K562 (cell line): ENCODE measurements at regions not wholly inside any gene's neighbourhood (a gene's known extent, or its start where the extent isn't known, plus 50 kb on each side); places are given as distances from the start of the nearest gene placed in this dataset.

Experiments
- ATAC-seq: fragments of 200-7000 bp; cut with Tn5 transposase; 3 replicates; pipeline ENCODE4 v1.9.1; 2020; ENCODE audit warnings: moderate library complexity
- BruUV-seq: library from RNA; stranded (reverse); fragments of 400-500 nt; replicated peaks from 2 replicates; lab custom pipeline; 2021; lab: Mats Ljungman, UMichigan
- CTCF ChIA-PET: fragments of 300-600 bp; formaldehyde crosslinking; extraction: SDS; loops from one replicate; lab custom pipeline; 2021; ENCODE audit warnings: low intra/inter-chr PET ratio; lab: Yijun Ruan, JAX
- POLR2A ChIA-PET: fragments of 300-600, 350-650 bp; sonication (Branson Sonifier 250); formaldehyde crosslinking; extraction: SDS; loops from one replicate; lab custom pipeline; 2021; ENCODE audit warnings: antibody characterized with exemption, inconsistent platforms; lab: Yijun Ruan, JAX
- DNase-seq, 4 experiments: peaks; one replicate each; pipeline versions ENCODE4 v3.0.0 to v3.0.0-alpha.2; 2011 to 2018; ENCODE audit warnings: low spot score in 3 of 4, mixed read lengths in 3 of 4; ENCODE audit errors: extremely low read depth in 1 of 4
- FAIRE-seq: peaks from 2 replicates; lab custom pipeline; 2011; peaks lifted over from hg19 to GRCh38; lab: Jason Lieb, UNC
- H2AFZ ChIP-seq: 2 replicates; pipeline ENCODE4 v1.6.0; 2011; ENCODE audit warnings: low read depth, low read length, control low read depth, inconsistent platforms
- H3K27ac ChIP-seq: fragments of 200-600 bp; 3 replicates; pipeline ENCODE4 v1.8.0; 2011; ENCODE audit warnings: low read depth, mild to moderate bottlenecking, control low read depth, inconsistent platforms, low read length, moderate library complexity, mixed read lengths; ENCODE audit errors: extremely low read depth
- H3K27me3 ChIP-seq, 2 experiments: fragments of 300-600 bp in 1 of 2; 2 replicates in 1 of 2; 3 replicates in 1 of 2; pipeline versions ENCODE4 v1.6.0 to v1.8.0; 2011; ENCODE audit warnings: inconsistent platforms in 2 of 2, low read length in 2 of 2, mild to moderate bottlenecking in 1 of 2, mixed read lengths in 1 of 2, moderate library complexity in 1 of 2; ENCODE audit not compliant: control insufficient read depth in 2 of 2, insufficient read depth in 2 of 2
- H3K36me3 ChIP-seq: fragments of 300-600 bp; 3 replicates; pipeline ENCODE4 v1.8.0; 2011; ENCODE audit warnings: mild to moderate bottlenecking, low read length, inconsistent platforms; ENCODE audit not compliant: control insufficient read depth, insufficient read depth
- H3K4me1 ChIP-seq, 2 experiments: fragments of 200-600 bp in 1 of 2; replicated peaks in 1 of 2; 2 replicates in 1 of 2; 3 replicates in 1 of 2; pipeline versions ENCODE4 v1.5.1 to v1.8.0; 2011; ENCODE audit warnings: inconsistent platforms in 2 of 2, low read length in 2 of 2, mild to moderate bottlenecking in 1 of 2, mixed read lengths in 1 of 2, moderate library complexity in 1 of 2; ENCODE audit not compliant: control insufficient read depth in 2 of 2, insufficient read depth in 2 of 2
- H3K4me2 ChIP-seq: 2 replicates; pipeline ENCODE4 v1.6.1; 2011; ENCODE audit warnings: low read length, control low read depth, inconsistent platforms, mixed read lengths; ENCODE audit not compliant: insufficient read depth
- H3K4me3 ChIP-seq: fragments of 200-600 bp; sonication (generic), shearing (Covaris generic); 2 replicates; pipeline ENCODE4 v1.5.1; 2016; ENCODE audit warnings: control low read depth, inconsistent platforms
- H3K79me2 ChIP-seq: fragments of 200-600 bp; 3 replicates; pipeline ENCODE4 v1.8.0; 2011; ENCODE audit warnings: low read length, inconsistent platforms; ENCODE audit not compliant: control insufficient read depth, insufficient read depth
- H3K9ac ChIP-seq, 2 experiments: 2 replicates each; pipeline versions ENCODE4 v1.6.0 to v1.6.1; 2011; ENCODE audit warnings: low read depth in 2 of 2, low read length in 2 of 2, control low read depth in 1 of 2, inconsistent platforms in 1 of 2, mild to moderate bottlenecking in 1 of 2, mixed read lengths in 1 of 2; ENCODE audit not compliant: insufficient read depth in 1 of 2
- H3K9me1 ChIP-seq: one replicate; pipeline ENCODE4 v1.6.0; 2011; ENCODE audit warnings: inconsistent platforms, mild to moderate bottlenecking, low read length, moderate library complexity; ENCODE audit not compliant: control insufficient read depth, insufficient read depth
- H3K9me3 ChIP-seq: replicated peaks from 2 replicates; pipeline ENCODE4 v1.5.1; 2011; ENCODE audit warnings: low read depth, low read length, inconsistent platforms; ENCODE audit not compliant: control insufficient read depth, insufficient read depth
- H4K20me1 ChIP-seq: replicated peaks from 2 replicates; pipeline ENCODE4 v1.6.1; 2011; ENCODE audit warnings: low read length, inconsistent platforms, mixed read lengths; ENCODE audit not compliant: control insufficient read depth, insufficient read depth
- CEBPB ChIP-seq: fragments of 450-650 bp; IDR thresholded peaks from 2 replicates; pipeline ENCODE4 v1.6.1; 2016; ENCODE audit warnings: missing genetic modification characterization, missing compliant biosample characterization
- CEBPG ChIP-seq, 3 experiments: fragments of 200-800 bp in 1 of 3; sonication (Bioruptor generic) in 1 of 3; sonication (generic) in 1 of 3; formaldehyde crosslinking in 1 of 3; IDR thresholded peaks in 2 of 3; conservative IDR thresholded peaks in 1 of 3; 2 replicates each; pipeline versions ENCODE4 v1.6.1 to v1.8.0; 2016 to 2022; ENCODE audit warnings: missing compliant biosample characterization in 2 of 3, missing genetic modification characterization in 2 of 3, mild to moderate bottlenecking in 1 of 3, missing genetic modification reagents in 1 of 3
- DEAF1 ChIP-seq: fragments of 450-650 bp; formaldehyde crosslinking; IDR thresholded peaks from 2 replicates; pipeline ENCODE4 v1.4.0; 2020; ENCODE audit warnings: mild to moderate bottlenecking, moderate library complexity
- NFATC3 ChIP-seq: fragments of 450-650 bp; IDR thresholded peaks from 2 replicates; pipeline ENCODE4 v1.6.1; 2017; ENCODE audit warnings: mild to moderate bottlenecking
- NKRF ChIP-seq: fragments of 450-650 bp; IDR thresholded peaks from 2 replicates; pipeline ENCODE4 v1.6.1; 2016; ENCODE audit warnings: borderline replicate concordance
- RAD21 ChIP-seq, 2 experiments: fragments of 250-450 bp in 1 of 2; fragments of 450-650 bp in 1 of 2; sonication (Bioruptor Pico) in 1 of 2; formaldehyde crosslinking in 1 of 2; IDR thresholded peaks in 1 of 2; conservative IDR thresholded peaks in 1 of 2; 2 replicates each; pipeline versions ENCODE4 v1.4.0 to v1.8.0; 2020 to 2022; ENCODE audit warnings: mild to moderate bottlenecking in 2 of 2, moderate library complexity in 1 of 2
- SMAD4 ChIP-seq: fragments of 250-450 bp; sonication (Bioruptor Pico); conservative IDR thresholded peaks from 2 replicates; pipeline ENCODE4 v1.8.0; 2021; ENCODE audit warnings: inconsistent platforms, mild to moderate bottlenecking, moderate library complexity
- SMC3 ChIP-seq: conservative IDR thresholded peaks from 2 replicates; pipeline ENCODE4 v1.6.1; 2011; ENCODE audit warnings: low read depth, low read length, improper control_type of control experiment; ENCODE audit not compliant: insufficient read depth
- WGBS: fragments of 100-300 bp; shearing (Covaris generic); methylation state at CpG from one replicate; pipeline ENCODE4 v1.1.6; 2016; ENCODE audit warnings: low coverage, mixed read lengths; ENCODE audit not compliant: insufficient coverage; ENCODE audit errors: missing lambda C conversion rate; 5-methylcytosine and 5-hydroxymethylcytosine counted together
- in situ Hi-C: fragments of 300-500 bp; cut with MboI; formaldehyde crosslinking; loops from 4 replicates; pipeline ENCODE4 v1.15.0; 2018; ENCODE audit warnings: inconsistent platforms, mixed read lengths
- intact Hi-C: fragments of 100-400 bp; cut with micrococcal nuclease; formaldehyde crosslinking; loops from 2 replicates; pipeline ENCODE4 v1.14.2; 2022
- TF ChIP-seq, protein P1 (sequence below), 3 experiments: IDR thresholded peaks in 2 of 3; conservative IDR thresholded peaks in 1 of 3; 2 replicates each; pipeline ENCODE4 v1.5.1; 2011 to 2012; ENCODE audit warnings: low read length in 3 of 3, mild to moderate bottlenecking in 3 of 3, control low read depth in 2 of 3, improper control_type of control experiment in 1 of 3, inconsistent platforms in 1 of 3, low read depth in 1 of 3, mixed read lengths in 1 of 3, moderate library complexity in 1 of 3; ENCODE audit not compliant: insufficient read depth in 2 of 3
- TF ChIP-seq, protein P2 (sequence below), 2 experiments: fragments of 450-650 bp in 1 of 2; sonication (generic) in 1 of 2; formaldehyde crosslinking; conservative IDR thresholded peaks; 2 replicates each; pipeline versions ENCODE4 v1.4.0 to v1.8.1; 2020 to 2022; ENCODE audit warnings: mild to moderate bottlenecking in 1 of 2, missing genetic modification reagents in 1 of 2

GRCh38 chr4:169810325-169811323, 52.9 kb upstream of the HPF1 start:
- intact Hi-C loops (loop anchor here (1.0 to 5.0 kb wide), 2 partner anchors 217 to 237 kb away; partner anchors contain the start of gene MFAP3L), in situ Hi-C loops (no loop called here)
- Histone ChIP-seq H3K9me1 (no peaks in the 10 kb centered on the region), H3K79me2 (no peaks in the 10 kb centered on the region), H3K4me3 (no peak overlapping the region), H3K9ac (no peak overlapping the region), H3K27me3 (peaks cover 0 to 4% of the 10 kb centered on the region in 2 experiments; a peak in 1 of 5 replicates), H3K36me3 (no peaks in the 10 kb centered on the region), H3K4me1 (no peaks in the 10 kb centered on the region), H3K27ac (no peak overlapping the region), H2AFZ (0 out of 2 replicates have a peak overlapping the region, but pooled peaks have one; percentile 46), H4K20me1 (no peaks in the 10 kb centered on the region), H3K4me2 (no peak overlapping the region; the same call in 1 of the 2 replicates), H3K9me3 (no peaks in the 10 kb centered on the region)
- BruUV-seq: no TSS peak
- ATAC-seq: peak; percentile 90
- ChIA-PET CTCF (interaction anchor here (0.7 to 2.0 kb wide), 3 partner anchors 237 to 280 kb away, joined by 3 to 12 read pairs (median 3); no protein-coding TSS in a partner anchor), POLR2A (interaction anchor here (0.7 to 1.0 kb wide), 3 partner anchors 13 to 32 kb away, joined by 3 to 4 read pairs (median 3); no protein-coding TSS in a partner anchor)
- FAIRE-seq: peak; percentile 91
- DNase-seq: peak; percentile 63 to 73 (median 68)
- 2% methylated on average over 6 of the region's 6 CpGs for WGBS
- TF ChIP-seq, protein P1, sequence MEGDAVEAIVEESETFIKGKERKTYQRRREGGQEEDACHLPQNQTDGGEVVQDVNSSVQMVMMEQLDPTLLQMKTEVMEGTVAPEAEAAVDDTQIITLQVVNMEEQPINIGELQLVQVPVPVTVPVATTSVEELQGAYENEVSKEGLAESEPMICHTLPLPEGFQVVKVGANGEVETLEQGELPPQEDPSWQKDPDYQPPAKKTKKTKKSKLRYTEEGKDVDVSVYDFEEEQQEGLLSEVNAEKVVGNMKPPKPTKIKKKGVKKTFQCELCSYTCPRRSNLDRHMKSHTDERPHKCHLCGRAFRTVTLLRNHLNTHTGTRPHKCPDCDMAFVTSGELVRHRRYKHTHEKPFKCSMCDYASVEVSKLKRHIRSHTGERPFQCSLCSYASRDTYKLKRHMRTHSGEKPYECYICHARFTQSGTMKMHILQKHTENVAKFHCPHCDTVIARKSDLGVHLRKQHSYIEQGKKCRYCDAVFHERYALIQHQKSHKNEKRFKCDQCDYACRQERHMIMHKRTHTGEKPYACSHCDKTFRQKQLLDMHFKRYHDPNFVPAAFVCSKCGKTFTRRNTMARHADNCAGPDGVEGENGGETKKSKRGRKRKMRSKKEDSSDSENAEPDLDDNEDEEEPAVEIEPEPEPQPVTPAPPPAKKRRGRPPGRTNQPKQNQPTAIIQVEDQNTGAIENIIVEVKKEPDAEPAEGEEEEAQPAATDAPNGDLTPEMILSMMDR (IDR thresholded peaks at IDR 0.05 in 2 of 3, conservative IDR thresholded peaks at IDR 0.05 in 1 of 3; ENCODE audit: insufficient read depth in 2 of 3, low read depth in 1 of 3, low read length in 3 of 3): peak; percentile 64 to 86 (median 74); a peak in 5 of 6 replicates
- TF ChIP-seq DEAF1 (CRISPR knock-in tag) (peak; percentile 63; the same call in 1 of the 2 replicates), NFATC3 (0 out of 2 replicates have a peak, but pooled peaks have one; percentile 20), NKRF (0 out of 2 replicates have a peak, but pooled peaks have one; percentile 33), CEBPB (tag) (peak; percentile 65; the same call in 1 of the 2 replicates), SMAD4 (no peak), CEBPG (CRISPR knock-in tag; IDR thresholded peaks at IDR 0.05) (no peak), CEBPG (tag; conservative IDR thresholded peaks at IDR 0.05 in 1 of 2, IDR thresholded peaks at IDR 0.05 in 1 of 2) (peak in 1 of 2 experiments; percentile 74; a peak in 2 of 4 replicates), SMC3 (peak; percentile 69), RAD21 (CRISPR knock-in tag; conservative IDR thresholded peaks at IDR 0.05 in 1 of 2, IDR thresholded peaks at IDR 0.05 in 1 of 2) (peak; percentile 80)
- TF ChIP-seq, protein P2, sequence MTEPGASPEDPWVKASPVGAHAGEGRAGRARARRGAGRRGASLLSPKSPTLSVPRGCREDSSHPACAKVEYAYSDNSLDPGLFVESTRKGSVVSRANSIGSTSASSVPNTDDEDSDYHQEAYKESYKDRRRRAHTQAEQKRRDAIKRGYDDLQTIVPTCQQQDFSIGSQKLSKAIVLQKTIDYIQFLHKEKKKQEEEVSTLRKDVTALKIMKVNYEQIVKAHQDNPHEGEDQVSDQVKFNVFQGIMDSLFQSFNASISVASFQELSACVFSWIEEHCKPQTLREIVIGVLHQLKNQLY (CRISPR knock-in tag; conservative IDR thresholded peaks at IDR 0.05): no peak
